SHP77 (cell line): ENCODE measurements at regions not wholly inside any gene's neighbourhood (a gene's known extent, or its start where the extent isn't known, plus 50 kb on each side); places are given as distances from the start of the nearest gene placed in this dataset.
A peak's percentile ranks its signal among the peaks of the same experiment; 100 is the strongest.
"Not testable (repeated sequence)": the region's sequence is repeated elsewhere in the genome, so short reads cannot be mapped to it uniquely, and the experiment has no call there.

Source experiments
- DNase-seq, 2 experiments: peaks; one replicate each; lab custom pipeline; 2025; lab: John Stamatoyannopoulos, UW

DNA sequence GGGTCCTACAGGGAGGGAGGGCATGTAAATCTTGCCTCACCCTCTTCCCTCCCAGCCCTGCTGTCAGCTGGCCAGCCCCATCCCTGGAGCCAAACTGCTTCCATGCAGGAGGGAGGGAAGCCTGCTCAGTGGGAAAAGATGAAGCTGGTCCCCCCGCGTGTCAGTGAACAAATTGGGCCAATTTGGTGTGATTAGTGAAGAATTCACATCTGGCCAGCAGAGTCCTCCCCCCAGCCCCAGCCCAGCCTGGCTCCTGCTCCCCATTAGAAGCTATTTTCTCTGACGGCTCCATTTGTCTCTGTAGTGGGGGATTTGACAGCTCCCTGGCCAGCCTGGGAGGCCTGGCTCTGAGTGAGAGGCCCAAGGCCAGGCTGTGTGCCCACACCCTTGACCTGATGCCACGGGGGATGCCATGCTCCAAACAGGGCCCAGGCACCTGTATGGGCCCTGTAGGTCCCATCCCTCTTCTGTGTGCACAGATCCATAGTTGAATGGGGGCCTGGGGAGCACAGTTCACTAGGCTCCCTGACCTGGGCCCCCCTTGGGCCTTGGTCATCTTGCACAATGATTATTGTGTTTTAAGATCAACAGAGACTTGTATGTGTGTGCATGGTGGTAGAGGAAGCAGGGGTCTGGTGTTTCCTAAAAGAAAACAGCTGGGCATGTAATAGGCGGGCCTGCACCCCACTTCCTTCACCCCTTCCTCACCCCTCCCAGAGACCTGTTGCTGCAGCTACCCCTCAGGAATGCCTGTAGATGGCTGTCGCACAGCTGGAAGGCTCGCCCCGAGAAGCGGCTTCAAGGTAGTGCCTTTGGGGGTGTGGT is 50.7 kb upstream of the TAC4 start:
- no peak for DNase-seq

DNA sequence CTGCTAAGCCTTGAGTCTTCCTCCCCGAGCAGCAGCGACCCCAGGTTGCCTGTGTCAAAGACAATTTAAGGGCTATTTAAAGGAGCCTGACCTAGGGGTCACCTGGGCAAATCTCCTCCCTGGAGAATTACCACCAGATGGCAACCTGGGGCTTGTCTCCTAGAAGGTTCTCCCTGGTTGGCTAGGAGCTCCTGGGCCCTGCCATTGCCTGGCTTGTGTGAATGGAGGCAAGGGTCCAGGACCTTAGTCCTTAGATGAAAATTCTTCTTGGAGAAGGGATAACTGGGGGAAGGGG is 51.3 kb upstream of the TAC4 start:
- DNase-seq, result peak; percentile 10 to 18

DNA sequence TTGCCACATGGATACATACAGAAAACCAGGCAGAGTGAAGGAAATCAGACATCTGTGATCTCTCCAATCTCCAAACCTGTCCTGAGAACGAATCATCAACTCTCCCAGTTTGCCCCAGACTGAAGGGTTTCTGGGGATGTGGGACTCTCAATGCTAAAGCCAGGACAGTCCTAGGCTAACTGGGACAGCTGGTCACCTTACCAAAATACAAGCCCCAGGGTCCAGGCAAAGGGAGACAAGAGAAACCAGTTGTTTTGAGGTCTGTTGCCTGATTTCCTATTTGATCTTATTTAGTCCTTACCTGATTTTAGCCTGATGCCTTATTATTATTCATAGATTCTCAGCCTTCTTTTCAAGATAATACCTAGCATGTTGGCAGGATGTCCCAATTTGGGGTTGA is 51.7 kb upstream of the TAC4 start:
- DNase-seq, result no peak

DNA sequence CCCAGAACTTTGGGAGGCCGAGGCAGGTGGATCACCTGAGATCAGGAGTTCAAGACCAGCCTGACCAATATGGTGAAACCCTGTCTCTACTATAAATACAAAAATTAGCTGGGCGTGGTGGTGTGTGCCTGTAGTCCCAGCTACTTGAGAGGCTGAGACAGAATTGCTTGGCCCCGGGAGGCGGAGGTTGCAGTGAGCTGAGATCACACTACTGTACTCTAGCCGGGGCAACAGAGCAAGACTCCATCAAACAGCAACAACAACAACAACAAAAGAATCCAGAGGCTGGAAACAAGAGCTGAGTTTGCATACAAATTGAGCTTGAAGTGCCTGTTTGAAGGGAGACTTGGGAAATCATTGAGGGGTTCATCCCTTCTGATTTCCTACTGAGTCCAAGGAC is 52.9 kb upstream of the TAC4 start:
- not testable (repeated sequence) for DNase-seq

DNA sequence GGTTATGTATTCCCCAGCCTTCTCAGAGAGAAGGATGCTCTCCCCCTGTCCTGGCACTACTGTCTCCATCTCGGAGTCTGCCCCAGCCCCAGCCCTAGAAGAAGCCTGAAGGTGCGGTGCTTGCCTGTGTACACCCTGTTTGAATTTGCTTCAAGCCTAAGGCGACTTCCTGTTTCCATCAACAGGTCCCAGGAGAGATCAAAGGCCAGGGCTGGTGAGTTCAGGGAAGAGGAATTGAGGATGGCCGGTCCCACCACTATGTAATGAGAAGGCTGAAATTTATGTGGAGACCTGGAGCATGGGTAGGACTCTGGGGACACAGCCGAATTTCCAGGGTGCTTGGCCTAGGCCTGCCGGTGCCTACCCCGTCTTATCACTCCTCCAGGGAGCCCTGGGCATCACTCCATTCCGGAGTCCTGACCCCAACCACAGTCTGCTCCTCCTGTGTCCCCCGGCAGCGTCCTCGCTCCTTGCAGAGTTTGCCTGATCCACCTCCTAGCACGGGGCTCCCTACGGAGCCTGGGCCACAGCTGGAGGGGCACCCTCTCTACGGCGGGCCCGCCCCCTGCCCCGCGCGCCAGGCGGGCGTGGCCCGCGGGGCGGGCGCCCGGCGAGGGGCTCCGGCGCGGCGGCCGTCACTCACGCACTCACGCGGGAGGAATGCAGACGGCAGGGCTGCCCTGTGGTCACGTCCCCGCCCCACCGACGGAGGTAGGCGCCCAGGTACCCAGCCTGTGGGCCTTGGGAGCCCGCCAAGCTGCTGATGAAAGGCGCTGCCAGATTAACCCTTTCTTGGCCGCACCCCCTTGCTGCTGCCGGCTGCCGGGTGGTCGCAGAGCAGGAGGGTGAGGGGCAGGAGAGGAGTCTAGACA is 53.8 kb upstream of the TAC4 start:
- no peak for DNase-seq

DNA sequence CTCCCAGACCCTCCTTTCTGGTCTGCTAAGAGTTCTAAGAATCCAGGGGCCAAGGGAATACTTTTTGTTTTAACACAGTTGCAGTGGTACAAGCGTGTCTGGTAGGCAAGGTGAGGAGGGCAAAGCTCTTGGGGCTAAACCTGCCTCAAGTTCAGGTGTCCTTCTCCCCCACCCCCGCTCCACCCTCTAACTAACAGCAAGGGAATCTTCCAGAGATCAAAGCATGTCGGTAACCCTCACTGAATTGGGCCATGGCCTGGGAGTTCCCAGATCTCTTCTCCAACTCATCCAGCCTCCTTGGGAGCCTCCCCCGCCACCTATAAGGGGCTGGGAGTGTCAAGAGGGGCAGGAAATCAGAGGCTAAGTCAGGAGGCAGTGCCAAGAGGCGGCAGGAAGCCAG is 55.7 kb upstream of the TAC4 start:
- no peak for DNase-seq

DNA sequence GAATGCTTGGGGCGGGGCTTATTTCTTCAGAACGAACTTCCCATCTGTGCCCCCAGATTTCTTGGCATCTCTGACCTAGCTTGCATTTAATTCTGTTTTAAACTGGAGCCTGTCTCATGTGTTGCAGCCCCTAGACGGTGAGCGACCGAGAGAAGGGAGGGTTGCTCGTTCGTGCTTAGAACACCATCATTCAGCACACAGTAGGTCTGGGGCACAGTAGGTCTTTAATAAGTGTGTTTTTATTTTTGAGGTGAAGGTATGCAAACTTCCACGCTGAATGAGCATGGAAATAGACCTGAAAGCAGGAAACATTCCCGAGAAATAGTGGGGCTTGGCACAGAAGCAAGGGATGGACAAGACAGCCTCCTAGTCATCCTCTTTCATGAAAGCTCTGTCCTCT is 57.0 kb upstream of the TAC4 start:
- no peak for DNase-seq

DNA sequence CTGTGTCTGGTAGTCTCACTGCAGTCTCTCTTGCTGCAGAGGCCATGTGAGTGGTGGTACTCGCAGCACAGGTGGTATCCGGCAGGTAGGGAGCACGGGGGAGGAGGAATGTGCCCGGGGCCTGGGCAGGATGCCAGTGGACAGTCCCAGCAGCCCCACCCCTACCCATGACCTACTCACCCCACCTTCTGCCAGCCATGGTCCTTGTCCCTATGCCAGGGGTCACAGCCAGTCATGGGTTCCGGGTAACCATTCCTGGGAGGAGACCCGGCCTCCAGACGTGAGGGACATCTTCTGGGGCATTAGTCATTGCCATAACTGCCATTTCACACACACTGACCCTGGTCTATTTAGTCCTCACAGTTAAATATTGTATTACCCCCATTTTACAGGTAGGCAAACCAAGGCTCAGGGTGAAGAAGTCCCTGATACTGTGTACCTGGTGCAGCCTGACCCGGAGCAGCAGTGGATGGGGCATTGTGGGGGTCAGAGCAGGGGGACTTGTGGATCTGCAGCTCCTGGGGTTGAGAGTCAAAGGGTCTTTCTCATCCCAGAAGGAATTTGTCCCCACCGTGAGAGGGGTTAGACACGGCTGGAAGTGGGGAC is 58.8 kb upstream of the TAC4 start:
- no peak for DNase-seq

DNA sequence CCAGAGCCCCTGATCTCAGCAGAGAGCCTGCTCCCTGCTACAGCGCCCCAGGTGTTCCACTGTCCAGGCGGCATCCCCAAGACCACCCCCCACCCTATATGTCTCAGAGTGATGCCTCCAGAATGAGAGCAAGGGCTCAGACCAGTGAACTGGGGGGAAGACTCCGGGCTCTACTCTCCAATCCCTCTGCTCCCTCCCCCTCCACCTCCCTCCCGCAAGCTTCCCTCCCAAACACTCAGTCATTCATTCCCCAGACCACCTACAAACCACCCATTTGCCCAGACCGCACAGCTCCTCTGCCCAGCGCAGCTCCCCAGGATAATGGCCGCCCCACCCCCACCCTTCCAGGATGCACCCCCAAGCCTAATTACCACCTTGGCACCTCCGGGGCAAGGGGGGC is 59.4 kb upstream of the TAC4 start:
- DNase-seq, result no peak

DNA sequence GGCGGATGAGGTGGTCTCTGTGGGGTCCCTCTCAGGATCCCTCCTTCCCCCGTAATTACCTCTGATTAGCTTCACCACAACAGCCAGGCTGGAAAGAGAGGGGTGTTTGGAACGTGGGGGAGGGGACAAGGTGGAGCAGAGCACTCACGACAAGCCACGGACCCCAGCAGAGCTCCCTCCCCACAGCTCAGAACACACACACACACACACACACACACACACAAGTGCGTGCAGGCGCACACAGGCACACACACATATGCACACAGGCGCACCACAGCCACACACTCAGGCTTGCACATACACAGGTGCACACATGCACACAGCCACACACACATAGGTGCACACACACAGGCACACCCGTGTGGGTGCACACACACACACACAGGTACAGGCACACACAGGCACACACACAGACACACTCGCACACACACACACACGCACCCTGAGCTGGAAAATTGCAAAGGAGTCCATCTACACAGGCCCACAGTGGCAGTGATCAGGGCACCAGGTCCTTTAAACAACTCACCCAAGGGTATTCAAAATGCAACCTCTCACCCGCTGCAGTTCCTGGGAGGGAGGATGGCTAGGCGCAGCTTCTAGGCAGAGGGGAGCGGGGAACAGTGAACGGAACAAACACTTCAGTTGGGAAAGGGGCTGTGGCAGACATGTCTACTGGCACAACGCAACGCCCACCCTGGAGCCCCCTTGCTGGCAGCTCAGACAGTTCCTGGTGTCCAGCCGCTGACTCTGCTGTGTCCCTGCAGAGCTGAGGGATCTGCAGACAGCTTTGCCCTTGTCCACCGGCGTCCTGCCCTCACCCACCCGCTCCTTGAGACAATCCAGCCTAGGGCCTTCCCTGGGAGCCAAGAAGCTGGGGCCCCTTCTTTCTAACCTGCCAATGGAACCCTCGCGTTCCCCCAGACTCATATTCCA is 59.9 kb upstream of the DLX4 start:
- no peak for DNase-seq

DNA sequence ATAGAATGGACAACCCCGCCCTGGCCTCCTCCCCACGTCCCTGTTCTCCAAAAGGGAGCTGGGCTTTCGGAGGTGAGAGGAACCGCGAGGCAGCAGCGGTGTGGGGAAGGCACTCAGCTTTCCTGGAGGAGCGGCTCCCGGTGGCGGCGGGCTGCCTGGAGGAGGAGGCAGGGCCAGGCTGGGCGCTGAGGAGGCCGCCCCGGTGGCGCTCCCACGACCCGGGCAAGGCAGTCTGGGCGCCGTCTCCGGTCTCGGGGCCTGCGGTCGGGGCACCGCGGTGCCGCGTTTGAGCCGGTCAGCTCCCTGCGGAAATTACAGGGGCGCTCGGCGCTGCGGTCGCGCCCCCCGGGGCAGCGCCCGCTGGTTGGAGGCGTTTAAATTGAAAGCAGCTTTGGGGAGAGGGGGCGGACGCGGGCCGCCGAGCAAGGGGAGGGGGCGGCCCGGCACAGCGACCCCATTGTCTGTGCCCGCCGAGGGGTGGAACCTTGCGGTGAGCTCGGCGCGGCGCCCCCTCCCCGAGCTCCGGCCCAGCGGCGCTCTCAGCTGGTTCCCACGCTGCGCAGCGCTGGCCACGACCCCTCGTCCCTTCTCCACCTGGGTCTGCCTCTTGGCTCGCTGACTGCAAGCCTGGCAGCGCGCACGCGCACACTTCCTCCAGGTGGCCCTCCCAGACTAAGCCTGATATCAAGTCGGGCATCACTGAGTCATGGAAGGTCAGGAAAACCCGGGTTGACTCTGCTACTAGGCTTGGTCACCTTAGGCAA is 58.7 kb upstream of the DLX4 start:
- no peak for DNase-seq

DNA sequence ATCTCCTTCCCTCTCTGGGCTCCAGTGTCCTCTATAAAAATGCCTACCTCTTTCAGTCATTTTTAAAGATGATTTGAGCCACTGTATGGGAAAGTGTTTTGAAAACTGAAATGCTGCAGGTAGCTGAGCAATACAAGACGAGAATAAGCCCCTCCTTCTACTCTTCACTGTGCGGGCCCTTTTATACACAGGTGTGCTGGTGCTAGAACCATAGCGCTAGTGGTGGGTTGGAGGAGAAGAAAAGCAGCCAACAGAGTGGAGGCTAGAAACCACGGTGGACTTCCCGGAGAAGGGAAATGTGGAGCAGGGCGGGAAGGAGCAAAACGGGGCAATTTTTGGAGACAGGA is 58.2 kb upstream of the DLX4 start:
- DNase-seq, result no peak

DNA sequence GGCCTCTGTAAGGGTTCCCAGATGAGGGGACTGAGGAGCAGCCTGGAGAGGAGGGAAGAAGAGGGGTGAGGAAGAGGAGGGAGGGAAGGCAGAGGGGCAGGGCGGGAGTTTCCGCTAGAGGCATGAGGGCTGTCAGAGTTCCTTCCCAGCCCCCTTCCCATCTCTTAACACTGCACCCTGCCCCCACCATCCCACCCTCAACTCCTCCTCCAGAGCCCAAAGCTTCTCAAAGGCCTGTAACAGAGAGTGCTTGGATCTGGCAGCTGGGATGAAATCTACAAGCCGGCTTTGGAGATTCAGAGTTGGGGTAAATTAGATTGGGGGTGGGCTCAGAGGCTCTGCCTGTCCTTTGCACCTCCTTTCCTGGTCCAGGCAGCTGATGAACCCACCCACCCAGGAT is 57.3 kb upstream of the DLX4 start:
- no peak for DNase-seq

DNA sequence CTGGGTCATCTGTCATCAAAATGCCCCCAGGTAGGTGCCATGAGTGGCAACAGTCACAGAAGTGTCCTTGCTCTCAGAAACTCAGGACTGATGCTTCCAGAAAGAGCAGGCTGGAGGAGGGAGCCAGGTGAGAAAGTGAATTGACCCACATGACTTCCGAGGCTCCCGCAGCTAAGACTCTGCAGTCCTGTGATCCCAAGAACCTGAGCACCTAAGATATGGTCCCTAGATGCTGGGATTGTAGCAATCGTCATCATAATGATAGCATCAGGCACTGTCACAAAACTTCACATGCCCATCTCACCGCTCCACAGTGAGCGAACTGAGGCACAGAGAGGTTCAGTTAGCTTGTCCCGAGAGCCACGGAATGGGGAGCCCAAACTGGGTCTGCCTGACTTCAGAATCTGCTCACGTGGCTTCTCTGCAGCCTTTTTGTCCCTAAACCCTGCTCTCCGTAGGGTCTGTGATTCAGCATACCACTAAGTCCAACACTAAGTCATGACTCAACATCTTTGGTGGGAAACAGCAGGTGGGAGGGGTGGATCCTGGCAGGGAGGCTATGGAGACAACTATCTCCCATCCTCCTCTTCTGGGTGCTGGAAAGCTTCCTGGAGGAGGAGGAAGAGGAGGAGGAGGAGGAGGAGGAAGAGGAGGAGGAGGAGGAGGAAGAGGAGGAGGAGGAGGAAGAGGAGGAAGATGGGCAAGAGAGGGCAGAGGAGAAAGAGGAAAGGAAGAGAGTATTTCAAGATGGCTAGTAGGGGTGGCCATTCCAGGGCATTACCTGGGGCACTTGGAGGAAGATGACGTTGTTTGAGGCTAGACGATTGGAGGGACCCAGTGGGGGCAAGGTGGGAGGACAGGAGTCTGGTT is 55.5 kb upstream of the DLX4 start:
- no peak for DNase-seq

DNA sequence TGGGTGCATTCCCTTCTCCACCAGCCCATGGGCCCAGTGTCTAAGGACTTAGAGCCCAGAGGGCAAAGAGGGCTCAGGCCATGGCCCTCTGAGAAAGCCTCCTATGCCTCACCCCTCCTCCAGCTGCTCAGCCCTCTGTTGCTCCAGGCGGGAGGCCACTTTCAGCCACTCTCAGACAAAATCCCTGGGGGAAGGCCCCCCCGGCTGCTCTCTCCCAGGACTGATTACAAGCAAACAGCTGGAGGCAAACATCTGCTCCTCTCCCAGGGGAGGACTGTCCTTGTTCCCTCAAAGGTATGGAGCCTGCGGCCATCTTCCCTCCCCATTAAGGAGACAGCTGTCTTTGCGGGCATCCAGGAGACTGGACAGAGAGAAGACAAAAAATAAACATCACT is 54.9 kb upstream of the DLX4 start:
- no peak for DNase-seq

DNA sequence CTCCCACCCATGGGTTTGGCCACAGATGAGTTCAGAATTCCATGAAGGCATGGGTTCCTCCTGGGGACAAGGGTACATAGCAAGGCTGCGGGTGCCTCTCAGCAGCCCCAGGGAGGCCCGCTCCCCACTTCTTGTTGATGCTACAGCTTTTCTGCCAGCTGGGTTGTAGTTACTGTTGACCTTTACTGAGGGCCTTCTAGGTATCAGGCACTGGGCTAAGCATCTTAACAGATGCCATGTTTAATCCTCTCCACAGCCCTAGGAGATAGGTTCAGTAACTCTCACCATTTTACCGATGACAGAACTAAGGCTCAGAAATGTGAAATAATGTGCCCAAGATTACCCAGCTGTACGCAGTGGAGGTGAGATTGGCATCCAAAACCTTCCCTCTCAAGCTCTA is 54.3 kb upstream of the DLX4 start:
- no peak for DNase-seq

DNA sequence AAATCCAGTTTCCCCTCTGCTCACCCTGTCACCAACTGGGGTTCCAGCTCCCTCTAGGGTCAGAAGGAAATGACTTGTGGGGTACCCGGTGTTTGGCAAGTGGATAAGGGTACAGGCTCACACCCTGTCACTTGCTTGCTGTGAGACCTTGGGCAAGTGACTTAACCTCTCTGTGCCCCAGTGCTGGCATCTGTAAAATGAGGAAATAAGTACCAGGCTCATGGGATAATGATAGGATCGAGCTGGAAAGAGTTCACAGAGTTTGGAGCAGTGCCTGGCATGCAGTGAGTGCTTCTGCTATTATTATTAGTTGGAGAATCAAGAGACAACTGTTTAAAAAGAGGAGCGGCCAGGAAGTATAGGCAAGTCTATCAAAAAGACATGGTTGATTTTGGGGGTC is 53.7 kb upstream of the DLX4 start:
- no peak for DNase-seq

DNA sequence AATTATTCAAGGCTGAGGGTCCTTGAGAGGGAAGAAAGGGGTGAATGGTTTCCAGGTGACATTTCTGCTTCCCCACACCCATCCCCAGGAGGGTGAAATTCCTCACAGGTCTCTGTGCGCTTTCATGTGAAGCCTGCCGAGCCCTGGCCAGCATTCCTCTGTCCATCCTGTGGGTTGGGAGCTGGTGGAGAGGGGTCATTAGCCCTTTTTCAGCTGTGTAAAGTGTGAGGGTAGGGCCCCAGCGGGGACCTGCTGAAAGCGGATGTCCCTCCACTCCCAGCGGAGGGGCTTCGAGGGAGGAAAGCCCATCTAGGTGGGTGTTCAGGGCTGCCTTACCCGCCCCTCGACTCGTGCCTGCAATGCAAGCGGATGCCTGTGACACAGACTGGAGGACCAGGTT is 53.3 kb upstream of the DLX4 start:
- no peak for DNase-seq

DNA sequence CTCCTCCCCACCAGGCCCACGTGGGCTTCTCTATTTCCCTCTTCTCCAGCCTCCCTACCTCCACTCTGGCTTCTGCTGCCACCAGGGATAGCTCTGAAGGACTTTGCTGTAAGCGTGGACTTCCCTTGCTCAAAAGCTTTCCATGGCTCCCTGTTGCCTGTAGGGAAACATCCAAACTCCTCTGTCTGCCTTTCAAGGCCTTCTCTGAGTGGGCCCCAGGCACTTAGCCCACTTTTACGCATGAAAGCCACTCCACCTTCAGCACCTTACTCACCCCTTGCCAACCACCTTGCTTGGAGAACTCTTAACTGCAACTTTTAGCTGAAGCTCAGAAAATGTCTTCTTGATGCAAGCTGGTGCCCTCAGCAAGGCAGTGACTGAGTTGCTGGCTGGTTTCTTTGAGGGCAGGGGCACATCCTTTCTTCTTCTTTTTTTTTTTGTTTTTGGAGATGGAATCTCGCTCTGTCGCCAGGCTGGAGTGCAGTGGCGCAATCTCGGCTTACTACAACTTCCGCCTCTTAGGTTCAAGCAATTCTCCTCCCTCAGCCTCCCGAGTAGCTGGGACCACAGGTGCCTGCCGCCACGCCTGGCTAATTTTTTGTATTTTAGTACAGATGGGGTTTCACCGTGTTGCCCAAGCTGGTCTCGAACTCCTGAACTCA is 52.0 kb upstream of the DLX4 start:
- DNase-seq, result no peak

DNA sequence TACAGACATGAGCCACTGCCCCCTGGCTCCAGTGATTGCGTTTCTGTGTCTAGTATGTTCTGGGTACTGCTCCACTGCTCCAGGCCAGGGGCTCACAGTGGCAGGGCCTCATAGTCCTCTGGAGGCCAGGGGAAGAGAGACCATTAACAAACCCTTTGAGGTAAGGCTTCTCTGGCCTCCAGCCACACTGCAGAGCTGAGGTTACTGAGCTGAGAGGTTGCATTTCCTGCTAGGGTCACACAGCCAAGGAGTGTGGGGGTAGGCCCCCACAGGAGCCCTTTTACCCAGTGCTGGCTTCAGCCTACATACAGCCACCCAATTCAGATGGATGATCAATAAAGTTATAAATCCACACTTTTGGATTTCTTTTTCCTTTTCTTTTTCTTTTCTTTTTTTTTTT is 50.4 kb upstream of the DLX4 start:
- DNase-seq, result no peak
